ENCODE measurements at regions not wholly inside any gene's neighbourhood (a gene's known extent, or its start where the extent isn't known, plus 50 kb on each side); places are given as distances from the start of the nearest gene placed in this dataset.

DNA sequence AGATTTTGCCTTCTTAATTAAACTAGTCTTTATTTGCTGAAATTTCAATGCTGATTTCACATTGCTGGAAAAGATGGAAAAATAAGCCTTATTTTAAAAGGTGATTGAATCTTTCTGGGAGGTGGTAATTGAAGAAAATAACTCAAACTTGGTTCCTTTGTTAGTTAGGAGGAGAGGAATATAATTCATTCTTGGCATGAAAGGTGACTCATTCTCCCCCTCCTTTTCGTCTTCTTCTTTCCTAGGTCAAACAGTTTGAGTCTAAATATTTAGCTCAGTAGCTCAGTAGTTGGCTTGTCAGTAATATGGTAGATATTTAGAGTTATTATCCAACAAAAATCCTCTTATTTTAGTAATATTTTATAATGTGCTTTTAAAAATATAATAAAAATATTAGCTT lies 353.9 kb upstream of the MEF2C start:
- DNase-seq: no peak

DNA sequence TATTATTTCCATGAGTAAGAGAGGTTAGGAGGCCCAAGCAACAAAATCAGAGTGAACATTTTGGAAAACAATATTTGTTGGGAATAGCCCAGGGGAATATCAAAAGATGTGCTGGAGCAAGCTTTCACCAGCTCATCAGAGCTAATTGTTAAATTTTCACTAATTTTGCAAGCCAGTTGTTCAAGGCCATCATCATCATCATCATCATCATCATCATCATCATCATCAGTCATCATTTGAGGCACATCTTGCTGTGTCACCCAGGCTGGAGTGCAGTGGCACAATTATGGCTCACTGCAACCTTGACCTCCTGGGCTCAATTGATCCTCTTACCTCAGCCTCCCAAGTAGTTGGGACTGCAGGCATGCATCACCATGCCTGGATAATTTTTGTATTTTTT lies 350.5 kb upstream of the MEF2C start:
- no peak for DNase-seq

DNA sequence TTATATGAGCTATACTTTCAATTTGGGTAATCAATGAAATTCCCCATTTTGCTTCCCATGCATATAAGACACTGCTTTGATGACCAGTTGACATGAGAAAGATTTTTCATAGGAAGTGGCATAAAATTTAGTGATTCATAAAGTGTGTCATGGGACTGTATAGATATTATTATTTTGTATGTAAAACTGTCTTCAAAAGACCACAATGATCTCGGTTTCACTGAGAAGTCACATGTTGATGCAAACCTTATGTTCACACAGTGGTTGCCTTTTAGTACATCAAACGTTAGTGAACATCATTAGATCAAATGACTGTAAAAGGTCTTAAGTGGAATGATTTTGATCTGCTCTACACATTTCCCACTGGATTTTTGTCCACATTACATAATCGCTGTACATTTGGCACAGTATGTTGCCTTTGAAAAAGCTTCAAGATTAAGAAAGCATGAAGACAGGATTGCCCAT lies 349.2 kb upstream of the MEF2C start:
- no peak for DNase-seq

DNA sequence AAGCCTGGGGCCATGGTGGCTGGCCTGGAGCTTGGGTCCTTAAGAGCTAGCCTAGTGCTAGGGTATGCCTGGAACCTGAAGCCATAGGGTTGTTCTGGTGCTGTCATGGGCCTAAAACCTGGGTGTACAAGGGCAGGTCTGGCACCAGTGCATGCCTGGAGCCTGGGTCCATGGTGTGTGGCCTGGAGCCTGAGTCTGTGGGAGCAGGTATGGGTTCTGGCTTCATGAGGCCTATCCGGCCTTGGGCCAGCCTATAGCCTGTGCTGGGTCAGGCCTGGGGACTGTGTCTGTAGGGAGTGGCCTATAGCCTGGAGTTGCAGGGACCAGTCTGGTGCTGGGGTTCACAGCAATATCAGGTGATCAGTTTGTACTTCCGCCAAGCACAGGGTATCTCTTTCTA lies 347.2 kb upstream of the MEF2C start:
- no peak for DNase-seq

DNA sequence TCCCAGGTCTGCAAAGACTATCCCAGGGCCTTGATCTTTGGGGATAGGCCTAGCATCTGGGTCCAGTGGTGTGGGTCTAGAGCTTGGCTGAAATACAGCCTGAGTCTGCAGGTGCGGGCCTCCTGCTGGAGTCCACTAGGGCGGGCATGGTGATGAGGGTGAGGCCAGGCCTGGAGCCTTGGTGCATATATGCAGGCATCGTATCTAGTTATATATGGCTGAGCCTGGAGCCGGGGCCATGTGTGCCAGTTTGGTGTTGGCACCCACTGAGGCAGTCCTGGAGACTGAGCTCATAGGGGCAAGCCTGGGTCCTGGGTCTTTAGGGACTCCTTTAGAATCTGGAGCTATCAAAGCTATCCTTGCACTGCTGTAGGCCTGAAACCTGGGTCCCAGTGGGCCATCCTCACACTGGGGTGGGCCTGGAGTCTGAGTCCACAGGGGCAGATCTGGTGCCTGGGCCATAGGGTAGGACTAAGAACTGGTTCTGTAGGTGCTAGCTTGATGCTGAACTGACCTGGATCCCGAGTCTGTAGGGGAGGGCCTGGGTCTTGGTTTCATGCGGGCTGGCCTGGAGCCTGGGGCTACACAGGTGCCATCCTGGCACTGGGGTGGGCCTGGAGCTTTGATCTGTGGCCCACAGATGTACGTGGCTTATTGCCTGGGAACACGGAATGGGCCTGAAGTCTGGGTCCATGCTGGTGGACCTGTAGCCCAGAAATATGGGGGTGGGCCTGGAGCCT lies 346.5 kb upstream of the MEF2C start:
- DNase-seq: no peak

DNA sequence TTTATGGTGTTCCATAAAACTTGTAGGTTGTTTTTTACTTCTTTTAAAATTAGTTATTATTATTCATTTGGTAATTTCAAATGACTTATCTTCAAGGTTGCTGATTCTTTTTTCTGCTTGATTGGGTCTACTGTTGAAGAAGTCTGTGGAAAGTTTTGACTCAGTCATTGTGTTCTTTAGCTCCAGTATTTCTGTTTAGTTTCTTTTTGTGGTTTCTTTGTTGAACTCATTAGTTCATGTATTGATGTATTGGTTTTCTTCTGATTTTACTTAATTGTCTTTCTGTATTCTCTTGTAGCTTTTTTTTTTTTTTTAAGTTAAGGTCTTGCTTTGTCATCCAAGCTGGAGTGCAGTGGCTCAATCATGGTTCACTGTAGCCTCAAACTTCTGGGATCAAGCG lies 345.4 kb upstream of the MEF2C start:
- no peak for DNase-seq

DNA sequence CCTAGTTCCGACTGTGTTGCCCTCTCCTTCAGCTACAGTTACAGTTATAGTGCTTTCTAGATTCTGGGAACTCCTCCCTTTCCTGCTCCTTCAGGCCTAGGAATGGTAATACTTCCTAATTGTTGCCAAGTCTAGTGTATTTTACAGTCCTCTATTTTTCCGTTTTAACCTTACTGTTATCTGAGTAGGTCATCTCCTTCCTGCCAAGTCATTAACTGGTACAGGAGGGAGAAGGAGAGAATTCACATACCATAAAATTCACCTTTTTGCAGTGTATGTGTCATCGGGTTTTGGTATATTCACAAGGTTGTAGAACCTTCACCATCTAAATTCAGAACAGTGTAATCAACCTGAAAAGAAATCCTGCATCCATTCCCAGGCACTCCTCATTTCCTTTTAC lies 335.4 kb upstream of the MEF2C start:
- no peak for DNase-seq

DNA sequence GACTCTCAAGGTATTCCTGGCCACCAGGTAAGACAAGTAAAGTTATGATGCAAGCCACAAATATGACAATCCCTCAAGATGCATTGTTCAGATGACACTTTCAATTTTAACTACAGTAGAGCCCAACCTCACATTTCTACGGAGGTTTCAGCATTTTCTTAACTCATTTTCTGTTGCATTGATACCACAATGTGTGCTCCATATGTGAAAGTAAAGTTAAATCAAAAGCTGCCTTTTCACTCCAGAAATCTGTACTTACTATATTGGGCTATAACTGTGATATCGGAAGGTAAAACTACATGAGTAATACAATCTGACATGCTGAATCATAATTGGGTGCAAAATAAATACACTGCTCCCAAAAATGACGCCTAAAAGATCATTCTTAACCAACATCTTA lies 333.6 kb upstream of the MEF2C start:
- no peak for DNase-seq

DNA sequence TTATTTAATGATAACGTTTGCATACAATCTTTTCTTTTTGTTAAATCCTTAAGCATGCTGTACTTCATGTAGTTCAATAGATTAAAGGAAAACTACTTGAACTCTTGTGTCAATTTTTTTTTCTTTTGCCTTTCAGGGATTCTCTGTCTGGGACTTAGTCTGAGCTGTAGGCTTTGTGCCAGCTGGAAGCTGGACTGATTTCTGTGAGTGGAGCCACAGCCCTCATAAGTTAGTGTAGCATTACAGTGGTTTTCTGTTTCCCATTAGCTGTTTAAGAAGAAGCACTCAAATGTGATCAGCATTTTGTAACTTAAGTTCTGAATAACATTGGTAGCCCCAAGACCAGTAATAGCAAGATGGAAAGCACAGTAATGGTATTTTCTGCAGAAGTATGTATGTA lies 330.6 kb upstream of the MEF2C start:
- peak in 1 of 58 donors; percentile 0 for DNase-seq

DNA sequence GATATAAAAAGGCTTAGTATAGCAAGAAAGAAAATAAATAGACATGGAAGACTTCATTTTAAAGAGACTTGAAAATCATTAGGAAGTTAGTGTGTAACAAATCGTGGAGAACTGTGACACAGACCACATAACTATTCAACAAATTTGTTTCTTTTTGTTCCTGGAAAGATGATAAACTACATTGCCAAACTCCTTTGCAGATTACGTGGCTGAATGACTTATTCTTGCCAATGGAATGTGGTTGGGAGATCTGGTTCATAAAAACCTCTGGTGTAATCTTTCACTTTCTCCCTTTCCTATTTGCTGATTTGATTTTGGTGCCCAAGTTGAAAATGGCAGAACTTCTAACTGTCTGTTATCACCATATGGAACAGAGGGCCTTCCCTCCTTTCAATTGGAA lies 328.9 kb upstream of the MEF2C start:
- DNase-seq: no peak

DNA sequence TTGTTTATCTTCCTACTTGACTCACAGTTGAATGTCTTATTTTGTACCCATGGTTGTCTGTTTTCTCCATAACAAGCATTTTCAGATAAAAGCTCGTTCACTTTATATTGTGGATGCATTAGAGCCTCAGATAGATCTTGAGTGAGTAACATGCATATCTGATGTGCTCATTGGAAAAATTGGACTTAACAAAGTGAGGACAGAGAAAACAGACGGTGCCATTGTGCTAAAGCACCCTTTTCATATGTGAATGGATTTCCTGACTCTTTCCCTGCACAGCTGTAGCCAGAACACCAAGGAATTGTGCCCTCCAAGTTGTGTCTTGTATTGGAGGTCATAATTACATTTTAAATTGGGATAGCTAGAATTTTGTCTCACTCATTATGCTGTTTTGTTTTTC lies 325.8 kb upstream of the MEF2C start:
- DNase-seq: no peak

DNA sequence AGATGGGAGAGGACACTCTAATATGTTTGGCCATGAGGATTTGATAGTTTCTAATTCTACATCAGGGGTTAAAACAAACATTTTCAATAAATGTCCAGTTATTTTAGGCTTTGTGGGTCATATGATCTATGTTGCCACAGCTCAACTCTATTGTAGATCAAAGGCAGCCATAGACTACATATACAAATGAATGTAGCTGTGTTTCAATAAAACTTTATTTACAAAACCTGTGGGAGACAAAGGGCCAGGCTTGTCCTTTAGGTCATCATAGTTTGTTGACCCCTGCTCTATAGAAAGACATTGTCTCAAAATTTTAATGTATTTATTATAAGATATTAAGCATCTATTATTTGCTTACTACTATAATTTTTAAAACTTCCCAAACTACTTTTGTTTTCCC lies 325.4 kb upstream of the MEF2C start:
- no peak for DNase-seq

DNA sequence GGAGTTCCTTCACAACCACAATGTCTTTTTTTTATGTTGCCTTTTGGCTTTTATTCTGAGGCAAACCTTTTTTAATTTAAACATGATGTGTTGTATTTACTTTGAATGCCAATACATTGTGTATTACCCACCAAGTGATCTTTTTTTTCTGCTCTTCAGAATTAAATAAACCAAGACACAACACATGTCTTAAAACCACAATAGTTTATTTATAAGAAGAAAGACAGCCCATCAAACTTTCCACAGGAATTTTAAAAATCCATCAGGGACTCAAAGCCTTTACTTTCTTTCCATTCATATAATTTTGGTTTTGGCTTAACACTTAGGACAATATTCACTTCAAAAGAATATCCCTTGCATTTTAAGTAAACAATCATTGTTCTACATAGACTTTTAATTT lies 321.8 kb upstream of the MEF2C start:
- no peak for DNase-seq

DNA sequence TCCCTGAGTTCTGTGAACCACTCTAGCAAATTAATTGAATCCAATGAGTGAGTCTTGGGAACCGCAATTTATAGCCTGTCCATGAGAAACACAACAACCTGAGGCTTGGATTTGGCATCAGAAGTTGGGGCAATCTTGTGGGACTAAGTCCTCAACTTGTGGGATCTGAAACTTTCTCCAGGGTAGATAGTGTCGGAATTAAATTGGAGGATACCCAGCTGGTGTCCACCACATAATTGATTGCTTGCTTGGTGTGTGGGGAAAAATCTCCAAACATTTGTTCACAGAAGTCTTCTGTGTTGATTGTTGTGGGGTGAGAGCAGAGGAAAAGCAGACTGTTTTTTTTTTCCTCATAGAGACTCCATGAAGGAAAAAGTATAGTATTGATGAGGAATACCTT lies 320.6 kb upstream of the MEF2C start:
- DNase-seq: no peak

DNA sequence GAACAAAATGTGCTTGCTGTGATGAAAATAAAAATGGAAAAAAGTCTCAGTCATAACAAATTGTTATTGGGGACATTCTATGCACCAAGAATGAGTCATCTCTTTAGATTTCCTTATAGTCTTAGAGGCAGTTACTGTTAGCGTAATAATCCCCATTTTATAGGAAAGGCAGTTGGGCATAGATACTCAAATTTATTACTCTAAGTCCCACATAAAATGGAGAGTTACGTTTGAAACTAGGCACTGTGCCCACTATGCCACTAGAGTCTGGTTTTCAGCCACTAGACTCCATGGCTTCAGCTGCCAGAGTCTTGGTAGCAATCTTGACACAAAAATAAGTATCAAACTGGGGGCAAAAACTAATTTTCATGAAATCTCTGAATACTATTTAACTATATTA lies 317.9 kb upstream of the MEF2C start:
- DNase-seq: no peak

DNA sequence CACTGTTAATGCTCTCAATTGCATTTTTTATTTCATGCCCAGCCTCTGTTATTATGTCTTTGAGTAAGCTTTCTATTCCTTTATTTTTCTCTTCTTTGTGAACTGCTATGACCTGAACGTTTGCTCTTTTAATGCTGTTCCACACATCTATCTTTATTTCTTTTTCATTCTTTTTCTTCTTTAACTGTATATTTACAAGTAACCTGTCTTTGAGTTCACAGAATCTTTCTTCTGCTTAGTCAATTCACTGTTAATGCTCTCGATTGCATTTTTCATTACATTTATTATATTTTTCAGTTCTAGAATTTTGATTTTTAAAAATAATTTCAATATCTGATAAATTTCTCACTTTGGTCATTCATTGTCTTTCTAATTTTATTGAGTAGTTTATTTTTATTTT lies 316.3 kb upstream of the MEF2C start:
- no peak for DNase-seq

DNA sequence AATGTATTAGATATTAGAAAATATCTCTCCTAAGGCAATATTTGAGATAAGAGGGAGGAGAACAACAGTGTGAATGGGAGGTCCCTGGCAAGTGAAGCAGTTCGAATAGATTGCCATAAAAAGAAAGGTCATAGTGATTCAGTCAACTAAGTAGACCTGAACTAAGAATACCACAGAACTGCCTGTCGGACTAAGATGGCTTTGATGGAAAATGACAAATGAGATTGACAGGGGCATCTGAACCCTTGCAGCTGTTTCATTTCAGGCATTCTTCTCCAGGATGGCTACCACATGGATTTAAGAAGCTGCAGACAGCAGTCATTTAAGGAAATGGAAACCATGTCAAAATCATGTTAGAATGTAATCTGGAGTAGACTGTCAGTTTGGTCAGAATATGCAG lies 308.4 kb upstream of the MEF2C start:
- no peak for DNase-seq

DNA sequence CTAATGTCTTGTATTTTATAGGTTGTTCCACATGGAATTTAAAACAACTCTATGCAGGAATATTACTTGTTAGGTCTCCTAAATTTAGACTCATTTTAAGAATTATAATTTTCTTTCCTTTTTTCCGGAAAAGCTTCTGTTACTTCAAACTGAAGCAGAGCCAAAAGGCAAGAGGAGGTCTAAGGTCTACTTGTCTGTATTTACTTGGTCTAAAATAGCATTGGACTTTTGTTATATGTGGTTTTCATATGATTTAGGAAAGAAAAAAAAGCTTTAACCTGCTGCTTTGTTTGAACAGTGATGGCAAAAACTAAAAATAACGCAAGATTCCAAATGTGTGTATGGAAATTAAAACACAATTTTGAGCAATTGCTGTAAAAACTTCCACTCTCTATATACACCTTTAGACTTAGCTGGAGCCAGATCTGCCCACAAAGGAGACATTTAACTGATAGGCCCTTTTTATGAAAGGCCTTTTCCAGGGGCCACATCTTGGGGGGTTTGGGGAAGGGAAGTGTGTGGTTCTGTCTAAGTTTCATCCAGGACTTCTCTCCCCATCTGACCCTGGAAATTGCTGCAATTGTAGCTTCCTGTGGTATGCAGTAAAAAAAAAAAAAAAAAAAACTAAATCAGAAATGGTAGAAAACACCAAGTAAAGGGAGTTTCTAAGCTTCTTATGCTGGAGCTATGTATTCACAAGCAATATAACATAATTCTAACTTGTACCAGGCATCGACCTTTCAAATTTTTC lies 307.7 kb upstream of the MEF2C start:
- DNase-seq: no peak

DNA sequence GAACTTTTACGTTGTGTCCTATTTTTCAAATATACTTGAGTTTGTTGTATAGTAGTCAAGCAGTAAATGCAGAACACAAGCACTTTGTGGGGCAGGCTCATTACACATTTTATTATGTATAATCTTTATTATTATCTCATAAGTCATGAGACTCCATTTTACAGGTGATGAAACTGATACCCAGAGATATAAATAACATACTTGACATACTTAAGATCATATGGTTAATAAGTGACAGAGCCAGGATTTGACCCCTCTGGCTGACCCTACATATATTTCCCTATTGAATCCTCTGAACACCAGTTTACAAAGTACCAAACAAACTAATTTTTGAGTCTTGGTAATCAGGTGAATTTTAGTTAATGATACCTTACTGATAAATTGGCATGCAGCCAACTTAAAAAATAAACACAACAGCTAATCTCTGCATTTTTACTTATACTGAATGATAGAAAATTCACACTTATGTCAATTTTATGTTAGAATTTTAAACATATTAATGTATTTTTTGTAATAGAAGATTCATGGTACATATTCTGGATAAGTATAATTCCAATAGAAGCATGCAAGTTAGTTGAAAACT lies 305.0 kb upstream of the MEF2C start:
- no peak for DNase-seq

DNA sequence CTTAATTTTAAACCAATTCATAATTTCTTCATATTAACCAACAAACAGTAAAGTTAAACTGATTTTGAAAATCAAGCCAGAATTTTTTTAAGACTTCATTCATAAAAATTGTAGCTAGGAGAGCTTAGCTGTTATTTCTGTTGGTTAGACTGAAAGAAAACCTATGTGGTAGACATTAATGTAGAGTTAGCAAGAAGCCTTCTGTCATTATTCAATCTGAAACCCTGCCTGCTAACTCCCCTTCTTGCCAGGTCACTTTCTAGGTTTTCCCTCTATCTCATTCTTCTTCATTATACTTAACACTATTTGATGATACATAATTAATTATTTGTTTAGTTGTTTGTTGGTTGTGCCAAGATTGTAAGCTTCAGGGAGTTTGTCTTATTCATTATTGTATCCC lies 304.3 kb upstream of the MEF2C start:
- DNase-seq: no peak

DNA sequence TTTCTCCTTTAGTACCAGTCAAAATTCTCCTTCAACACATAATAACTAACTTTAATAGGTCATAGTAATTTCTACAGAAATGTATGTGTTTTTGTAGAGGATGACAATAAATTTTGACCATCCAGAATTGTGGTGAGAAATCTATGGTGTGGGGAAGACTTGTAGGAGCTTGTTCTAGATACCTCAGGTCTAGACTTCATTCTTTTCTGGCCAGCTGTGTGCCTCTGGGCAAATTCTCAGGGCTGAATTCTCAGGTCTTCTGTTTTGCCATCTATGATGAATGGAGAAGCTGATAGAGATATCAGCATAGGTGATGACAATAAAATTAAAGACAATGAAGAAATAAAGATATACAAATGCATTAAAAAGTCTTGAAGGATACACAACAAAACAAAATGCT lies 298.6 kb upstream of the MEF2C start:
- no peak for DNase-seq

DNA sequence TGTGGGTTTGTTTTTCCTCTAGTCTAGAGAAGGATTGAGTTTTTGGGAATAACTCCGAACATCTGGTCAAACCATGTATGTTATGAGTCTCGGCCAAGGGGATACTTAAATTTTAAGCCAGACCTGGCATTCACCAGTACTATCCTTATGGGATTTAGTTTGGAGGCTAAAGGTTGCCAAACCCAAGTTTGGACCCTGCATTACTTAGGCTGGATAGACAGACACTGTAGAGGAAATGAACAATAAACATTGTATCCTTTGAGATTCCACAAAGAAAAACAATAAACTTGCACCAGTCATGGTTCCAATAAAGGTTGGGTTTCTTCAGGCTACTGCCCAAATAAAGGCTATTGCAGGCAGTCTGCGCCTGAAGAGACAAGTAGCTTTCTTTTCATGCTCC lies 296.7 kb upstream of the MEF2C start:
- no peak for DNase-seq

DNA sequence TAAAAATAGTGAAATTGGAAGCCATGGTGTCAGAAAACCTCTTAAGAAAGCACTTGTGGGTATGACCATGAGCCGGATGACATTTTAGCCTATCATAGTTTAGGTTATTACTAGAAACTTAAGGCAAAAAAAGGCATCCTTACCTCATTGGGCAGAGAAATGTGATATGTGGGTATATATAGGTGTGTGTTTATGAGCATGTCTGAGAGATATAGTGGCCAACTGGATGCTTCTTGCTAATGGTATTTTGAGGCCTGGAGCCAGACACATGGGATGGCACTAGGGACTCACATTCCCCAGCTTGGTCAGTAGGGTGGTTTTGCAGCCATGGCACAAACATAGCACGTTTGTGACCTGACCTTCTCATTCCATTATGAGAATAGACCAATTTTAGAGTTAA lies 295.6 kb upstream of the MEF2C start:
- DNase-seq: no peak

Measured in anterior cingulate cortex (tissue), 58 donors.